ENCODE measurements at regions not wholly inside any gene's neighbourhood (a gene's known extent, or its start where the extent isn't known, plus 50 kb on each side); places are given as distances from the start of the nearest gene placed in this dataset.
"Not testable (repeated sequence)": the region's sequence is repeated elsewhere in the genome, so short reads cannot be mapped to it uniquely, and the experiment has no call there.

- peaks cover 13% of the 10 kb centered on the region for H3K9me3 Mint-ChIP-seq
- not testable (repeated sequence) for H3K27ac Mint-ChIP-seq; H3K36me3 Mint-ChIP-seq (ENCODE audit: low read depth); H3K4me1 Mint-ChIP-seq (ENCODE audit: low read depth); H3K4me3 Mint-ChIP-seq; H3K27me3 Mint-ChIP-seq
These were observed 1188.1 kb upstream of the FLRT2 start for GRCh38 chr14:84341867-84342266.

DNA sequence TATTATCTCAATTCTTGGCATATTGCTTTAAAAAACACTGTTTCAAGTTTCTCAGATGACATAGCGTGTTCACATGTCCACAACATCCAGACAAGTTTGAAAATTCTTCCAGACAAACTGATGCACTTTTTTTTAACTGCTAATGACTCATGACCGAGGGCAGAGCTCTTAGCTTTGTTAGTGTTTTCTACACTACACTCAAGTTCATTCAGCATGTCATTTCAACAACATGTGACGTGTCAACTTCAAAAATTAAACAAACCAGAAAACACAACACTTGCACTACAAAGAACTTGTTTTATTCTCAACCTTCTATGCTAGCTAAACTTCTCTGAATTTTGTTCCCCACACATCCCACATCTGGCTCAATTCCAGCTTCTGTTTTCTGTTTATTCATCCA, 1186.3 kb upstream of the FLRT2 start:
- H3K4me3 Mint-ChIP-seq: no peak overlapping the region
- H3K36me3 Mint-ChIP-seq (ENCODE audit: low read depth): no peaks in the 10 kb centered on the region
- no peaks in the 10 kb centered on the region for H3K27me3 Mint-ChIP-seq
- no peak overlapping the region for H3K27ac Mint-ChIP-seq
- peaks cover 16% of the 10 kb centered on the region for H3K9me3 Mint-ChIP-seq
- H3K4me1 Mint-ChIP-seq (ENCODE audit: low read depth): no peaks in the 10 kb centered on the region

DNA sequence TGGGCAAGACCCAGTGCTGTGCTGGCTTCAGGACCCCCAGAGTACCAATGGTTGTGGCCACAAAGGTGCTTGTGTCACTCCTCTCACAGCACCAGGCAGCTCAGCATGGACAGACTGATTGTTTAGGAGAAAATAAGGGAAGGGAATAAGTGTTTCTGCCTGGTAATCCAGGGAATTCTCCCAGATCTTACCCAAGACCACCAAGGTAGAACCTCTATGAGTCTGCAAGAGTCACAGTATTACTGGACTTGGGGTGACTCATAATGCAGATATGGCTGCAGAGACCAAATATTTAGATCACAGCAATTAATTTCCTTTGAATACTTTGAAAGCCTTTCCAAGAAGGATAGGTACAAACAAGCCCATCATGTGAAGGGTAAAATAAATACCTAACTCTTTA, 1178.3 kb upstream of the FLRT2 start:
- H3K36me3 Mint-ChIP-seq (ENCODE audit: low read depth): no peaks in the 10 kb centered on the region
- no peak overlapping the region for H3K27ac Mint-ChIP-seq
- peaks cover 30% of the 10 kb centered on the region for H3K9me3 Mint-ChIP-seq
- H3K4me1 Mint-ChIP-seq (ENCODE audit: low read depth): no peaks in the 10 kb centered on the region
- no peaks in the 10 kb centered on the region for H3K27me3 Mint-ChIP-seq
- no peak overlapping the region for H3K4me3 Mint-ChIP-seq

DNA sequence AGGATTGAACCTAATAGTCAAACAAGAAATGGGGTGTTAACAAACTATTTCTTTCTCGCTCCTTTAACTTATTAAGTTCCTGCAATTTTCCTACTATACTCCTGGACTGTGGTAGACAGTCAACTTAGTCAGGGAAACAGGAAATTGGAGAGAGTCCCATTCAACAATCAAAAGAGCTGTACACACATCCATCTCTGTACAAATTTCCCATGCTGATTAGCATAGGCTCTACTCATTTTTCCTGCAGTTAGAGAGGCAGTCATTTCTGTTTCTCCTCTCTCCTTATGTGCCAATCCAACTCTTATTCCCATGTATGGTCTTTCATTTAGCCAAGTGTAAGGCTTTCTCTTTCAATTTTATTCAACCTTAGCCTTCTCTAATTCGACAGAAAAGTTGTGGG, 1168.5 kb upstream of the FLRT2 start:
- Mint-ChIP-seq H3K4me1 (ENCODE audit: low read depth) (no peaks in the 10 kb centered on the region), H3K27me3 (no peaks in the 10 kb centered on the region), H3K9me3 (peaks cover 13% of the 10 kb centered on the region), H3K4me3 (no peak overlapping the region), H3K27ac (no peak overlapping the region), H3K36me3 (ENCODE audit: low read depth) (no peaks in the 10 kb centered on the region)

- Mint-ChIP-seq H3K27me3 (no peaks in the 10 kb centered on the region), H3K9me3 (peaks cover 30% of the 10 kb centered on the region), H3K36me3 (ENCODE audit: low read depth) (no peaks in the 10 kb centered on the region), H3K4me3 (no peak overlapping the region), H3K4me1 (ENCODE audit: low read depth) (no peaks in the 10 kb centered on the region), H3K27ac (no peak overlapping the region)
These were observed 1154.7 kb upstream of the FLRT2 start for GRCh38 chr14:84375235-84375634.

DNA sequence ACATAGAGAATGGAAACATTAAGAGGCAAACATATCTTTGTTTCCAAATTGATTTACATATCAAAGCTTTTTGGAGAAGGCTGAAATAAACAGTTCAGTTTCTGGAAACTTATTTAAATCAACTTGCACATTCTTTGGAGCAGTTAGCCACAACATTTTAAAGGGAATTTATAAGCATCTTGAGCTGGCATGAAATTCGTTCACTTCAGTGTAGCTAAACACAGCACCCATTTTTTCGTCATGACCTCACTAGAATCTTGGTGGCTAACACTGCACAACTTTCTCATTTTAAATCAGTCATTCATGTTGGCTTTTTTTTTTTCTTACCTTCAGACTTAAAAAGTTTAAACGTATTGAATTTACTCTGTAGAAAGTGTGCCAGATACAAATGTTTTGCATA, 1139.9 kb upstream of the FLRT2 start:
- Mint-ChIP-seq H3K4me3 (no peak overlapping the region), H3K27me3 (no peaks in the 10 kb centered on the region), H3K9me3 (peaks cover 21% of the 10 kb centered on the region), H3K4me1 (ENCODE audit: low read depth) (no peaks in the 10 kb centered on the region), H3K27ac (no peak overlapping the region), H3K36me3 (ENCODE audit: low read depth) (no peaks in the 10 kb centered on the region)

DNA sequence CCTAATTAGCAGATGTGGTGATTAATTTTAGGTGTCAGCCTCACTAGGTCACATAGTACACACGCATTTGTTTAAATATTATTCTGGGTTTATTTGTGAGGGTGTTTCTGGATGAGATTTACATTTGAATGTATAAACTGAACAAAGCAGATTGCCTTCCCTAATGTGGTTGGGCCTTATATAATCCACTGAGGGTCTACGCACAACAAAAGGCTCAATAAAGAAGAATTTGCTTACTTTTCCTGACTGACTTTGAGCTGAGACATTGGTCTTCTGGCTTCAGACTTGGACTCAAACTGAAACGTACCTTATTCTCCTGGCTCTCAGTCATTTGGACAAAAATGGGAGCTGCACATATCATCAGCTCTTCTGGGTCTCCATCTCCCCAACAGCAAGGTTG, 1132.3 kb upstream of the FLRT2 start:
- Mint-ChIP-seq H3K4me3 (no peak overlapping the region), H3K27ac (no peak overlapping the region), H3K36me3 (ENCODE audit: low read depth) (no peaks in the 10 kb centered on the region)

GRCh38 chr14:84399296-84399910, 1130.5 kb upstream of the FLRT2 start:
- Mint-ChIP-seq H3K4me1 (ENCODE audit: low read depth) (no peaks in the 10 kb centered on the region), H3K36me3 (ENCODE audit: low read depth) (no peaks in the 10 kb centered on the region), H3K27me3 (no peaks in the 10 kb centered on the region), H3K27ac (no peak overlapping the region), H3K4me3 (no peak overlapping the region), H3K9me3 (peaks cover 9% of the 10 kb centered on the region)

More for the DNA sequence above, 1132.3 kb upstream of the FLRT2 start:
- H3K4me1 Mint-ChIP-seq (ENCODE audit: low read depth): no peaks in the 10 kb centered on the region
- peaks cover 12% of the 10 kb centered on the region for H3K9me3 Mint-ChIP-seq
- no peaks in the 10 kb centered on the region for H3K27me3 Mint-ChIP-seq

DNA sequence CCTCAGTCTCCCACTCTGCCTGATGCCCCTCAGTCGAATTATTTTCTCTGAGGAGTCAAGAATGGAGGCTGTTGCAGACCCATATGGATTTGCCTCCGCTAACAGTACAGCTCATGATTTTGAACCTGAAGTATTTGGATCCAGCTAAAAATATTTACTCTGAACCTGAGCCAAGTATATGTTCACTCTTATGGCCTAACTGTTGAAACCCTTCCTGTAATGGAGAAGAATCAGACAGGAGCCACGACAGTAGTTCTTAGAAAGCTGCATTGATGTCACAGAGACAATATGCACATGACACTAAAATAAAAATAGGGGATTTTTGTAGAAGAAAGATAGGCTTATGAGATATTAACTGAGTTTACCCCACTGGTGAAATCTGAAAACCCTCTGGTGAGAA, 1128.3 kb upstream of the FLRT2 start:
- Mint-ChIP-seq H3K4me3 (no peak overlapping the region), H3K4me1 (ENCODE audit: low read depth) (no peaks in the 10 kb centered on the region), H3K36me3 (ENCODE audit: low read depth) (no peaks in the 10 kb centered on the region), H3K9me3 (no peaks in the 10 kb centered on the region), H3K27me3 (no peaks in the 10 kb centered on the region), H3K27ac (no peak overlapping the region)

- H3K4me3 Mint-ChIP-seq: no peak overlapping the region
- H3K4me1 Mint-ChIP-seq (ENCODE audit: low read depth): no peaks in the 10 kb centered on the region
- H3K27me3 Mint-ChIP-seq: no peaks in the 10 kb centered on the region
- no peak overlapping the region for H3K27ac Mint-ChIP-seq
- H3K9me3 Mint-ChIP-seq: no peaks in the 10 kb centered on the region
- H3K36me3 Mint-ChIP-seq (ENCODE audit: low read depth): no peaks in the 10 kb centered on the region
These were observed 1126.4 kb upstream of the FLRT2 start for GRCh38 chr14:84403585-84403984.

DNA sequence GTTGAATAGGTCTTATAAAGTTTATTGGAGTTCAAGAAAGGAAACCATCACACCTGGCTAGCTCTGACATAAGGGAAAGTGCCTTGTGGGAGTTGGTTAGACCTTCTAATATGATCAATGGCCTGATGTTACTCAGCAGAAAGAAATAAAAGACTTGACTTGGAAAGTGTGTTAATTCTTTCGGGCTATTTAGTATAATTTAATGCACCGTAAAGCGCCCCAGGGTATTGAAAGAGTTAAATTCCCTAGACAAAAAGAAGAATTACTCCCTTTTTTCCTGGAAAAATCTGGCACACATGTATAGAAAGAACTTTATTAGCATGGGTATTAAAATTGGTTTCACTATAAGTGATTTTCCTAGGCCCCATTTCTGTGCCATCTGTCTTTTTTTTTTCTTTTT, 1125.7 kb upstream of the FLRT2 start:
- no peaks in the 10 kb centered on the region for H3K4me1 Mint-ChIP-seq (ENCODE audit: low read depth)
- H3K27me3 Mint-ChIP-seq: no peaks in the 10 kb centered on the region
- H3K27ac Mint-ChIP-seq: no peak overlapping the region
- no peak overlapping the region for H3K4me3 Mint-ChIP-seq
- no peaks in the 10 kb centered on the region for H3K9me3 Mint-ChIP-seq
- no peaks in the 10 kb centered on the region for H3K36me3 Mint-ChIP-seq (ENCODE audit: low read depth)

GRCh38 chr14:84409435-84409834, 1120.5 kb upstream of the FLRT2 start:
- no peak overlapping the region for H3K4me3 Mint-ChIP-seq
- no peaks in the 10 kb centered on the region for H3K27me3 Mint-ChIP-seq
- peaks cover 23% of the 10 kb centered on the region for H3K9me3 Mint-ChIP-seq
- H3K27ac Mint-ChIP-seq: no peak overlapping the region
- H3K4me1 Mint-ChIP-seq (ENCODE audit: low read depth): no peaks in the 10 kb centered on the region
- no peaks in the 10 kb centered on the region for H3K36me3 Mint-ChIP-seq (ENCODE audit: low read depth)

- Mint-ChIP-seq H3K36me3 (ENCODE audit: low read depth) (no peaks in the 10 kb centered on the region), H3K27ac (no peak overlapping the region), H3K9me3 (peaks cover 23% of the 10 kb centered on the region), H3K27me3 (no peaks in the 10 kb centered on the region), H3K4me3 (no peak overlapping the region), H3K4me1 (ENCODE audit: low read depth) (no peaks in the 10 kb centered on the region)
These were observed 1119.6 kb upstream of the FLRT2 start for GRCh38 chr14:84410344-84410743.

GRCh38 chr14:84420221-84420620, 1109.7 kb upstream of the FLRT2 start:
- peaks cover 20% of the 10 kb centered on the region for H3K9me3 Mint-ChIP-seq
- H3K4me1 Mint-ChIP-seq (ENCODE audit: low read depth): no peaks in the 10 kb centered on the region
- H3K36me3 Mint-ChIP-seq (ENCODE audit: low read depth): no peaks in the 10 kb centered on the region
- no peak overlapping the region for H3K4me3 Mint-ChIP-seq
- H3K27me3 Mint-ChIP-seq: no peaks in the 10 kb centered on the region
- no peak overlapping the region for H3K27ac Mint-ChIP-seq

DNA sequence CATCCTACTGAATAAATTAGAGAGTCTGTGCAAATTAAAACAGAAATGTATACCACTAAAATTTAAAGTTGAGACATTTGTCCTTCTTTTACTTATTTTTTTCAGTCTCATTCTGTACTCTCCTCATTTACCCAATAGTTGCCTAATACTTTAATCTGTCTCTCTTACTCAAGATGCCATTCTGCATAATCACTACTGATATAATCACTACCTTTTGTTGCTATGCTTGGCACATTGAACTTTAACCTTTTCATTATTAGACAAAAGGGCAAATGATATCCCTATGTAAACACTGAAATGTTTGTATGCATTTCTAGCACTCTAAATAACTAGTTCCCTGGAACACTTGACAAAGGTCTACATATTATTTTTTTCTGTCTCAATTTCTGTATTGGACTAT, 1108.3 kb upstream of the FLRT2 start:
- peaks cover 13% of the 10 kb centered on the region for H3K9me3 Mint-ChIP-seq
- H3K4me1 Mint-ChIP-seq (ENCODE audit: low read depth): no peaks in the 10 kb centered on the region
- no peaks in the 10 kb centered on the region for H3K27me3 Mint-ChIP-seq
- no peak overlapping the region for H3K27ac Mint-ChIP-seq
- no peaks in the 10 kb centered on the region for H3K36me3 Mint-ChIP-seq (ENCODE audit: low read depth)
- no peak overlapping the region for H3K4me3 Mint-ChIP-seq

DNA sequence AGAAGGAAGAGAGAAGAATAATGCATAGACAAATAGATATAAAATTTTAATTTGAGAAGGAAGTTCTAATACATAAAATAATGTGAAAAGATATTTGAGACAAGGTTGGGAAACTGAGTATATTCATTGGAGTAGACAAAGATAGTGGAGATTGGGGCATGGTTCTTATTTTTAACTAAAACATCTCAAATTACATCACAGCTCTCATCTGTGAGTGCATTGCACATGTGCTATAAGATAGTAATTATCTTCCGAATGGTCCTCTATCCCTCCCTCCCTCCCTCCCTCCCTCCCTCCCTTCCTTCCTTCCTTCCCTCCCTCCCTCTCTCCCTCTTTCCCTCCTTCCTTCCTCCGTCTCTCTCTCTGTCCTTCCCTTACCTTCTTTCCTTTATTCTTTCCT, 1104.0 kb upstream of the FLRT2 start:
- Mint-ChIP-seq H3K27me3 (no peaks in the 10 kb centered on the region), H3K27ac (no peak overlapping the region), H3K9me3 (peaks cover 4% of the 10 kb centered on the region), H3K36me3 (ENCODE audit: low read depth) (no peaks in the 10 kb centered on the region), H3K4me1 (ENCODE audit: low read depth) (no peaks in the 10 kb centered on the region), H3K4me3 (no peak overlapping the region)

All from stimulated activated naive CD8-positive, alpha-beta T cell treated with anti-CD3 and anti-CD28 coated beads, Interleukin-15, Interleukin-2, amounts not matched to agents 100 ng/mL and 50 ng/mL, for 24 hours (primary cell).